Psoas muscle (tissue), 7 donors: ENCODE measurements at regions not wholly inside any gene's neighbourhood (a gene's known extent, or its start where the extent isn't known, plus 50 kb on each side); places are given as distances from the start of the nearest gene placed in this dataset.

Source experiments
- ATAC-seq, 4 donors: fragments of 200-7000 bp; cut with Tn5 transposase; one replicate each; pipeline ENCODE4 v1.9.1; 2020; ENCODE audit warnings: moderate library complexity in 3 of 4, mild to moderate bottlenecking in 2 of 4
- DNase-seq, 2 donors: peaks; one replicate each; pipeline ENCODE4 v3.0.0-alpha.2; 2020
- H3K27ac ChIP-seq: fragments of 200-600 bp; one replicate; pipeline ENCODE4 v1.8.0; 2022
- H3K27me3 ChIP-seq, 3 donors: fragments of 200-600 bp in 1 of 3; one replicate each; pipeline versions ENCODE4 v1.6.1 to v1.8.0; 2013 to 2022; ENCODE audit warnings: low read length in 2 of 3, mild to moderate bottlenecking in 2 of 3, moderate library complexity in 1 of 3; ENCODE audit not compliant: insufficient read depth in 3 of 3
- H3K36me3 ChIP-seq, 2 donors: fragments of 200-600 bp in 1 of 2; one replicate each; pipeline versions ENCODE4 v1.6.1 to v1.8.0; 2013 to 2022; ENCODE audit warnings: low read depth in 1 of 2, mild to moderate bottlenecking in 1 of 2, moderate library complexity in 1 of 2; ENCODE audit not compliant: insufficient read depth in 1 of 2
- H3K4me1 ChIP-seq: fragments of 200-600 bp; one replicate; pipeline ENCODE4 v1.8.0; 2022
- H3K4me3 ChIP-seq: fragments of 200-600 bp; one replicate; pipeline ENCODE4 v1.8.0; 2022; ENCODE audit warnings: mild to moderate bottlenecking
- H3K9me3 ChIP-seq: fragments of 200-600 bp; one replicate; pipeline ENCODE4 v1.8.0; 2022
- CTCF ChIP-seq: fragments of 200-600 bp; IDR thresholded peaks from one replicate; pipeline ENCODE4 v1.8.0; 2022; ENCODE audit warnings: antibody characterized with exemption
- WGBS, 3 donors: extraction: QIAGEN DNeasy Blood & Tissue Kit; methylation state at CpG; one replicate each; pipeline versions ENCODE4 v1.1.6 to v1.1.7; 2013; 5-methylcytosine and 5-hydroxymethylcytosine counted together
- intact Hi-C, 2 donors: fragments of 100-400 bp; cut with DNase I; formaldehyde crosslinking; loops; one replicate each; pipeline versions ENCODE4 v1.11.0 to v1.14.2; 2022
- donor health status: healthy with polysubstance abuse.
- donor health status: DM: no; HTN: no; CAD: no; lungs with moderate emphysema.
- donor health status: Bipolar disorder and iron deficiency.
- donor health status: healthy.
- donor health status: DM: yes; HTN: yes; CAD: no.
- donor health status: DM: no; HTN: no; CAD: no.
- donor health status: DM: yes; HTN: yes; CAD: no.

GRCh38 chr20:56893226-56893917, 264.3 kb downstream of the TFAP2C start:
- Histone ChIP-seq H3K9me3 (no peaks in the 10 kb centered on the region), H3K36me3 (no peaks in the 10 kb centered on the region), H3K27me3 (no peaks in the 10 kb centered on the region), H3K4me3 (no peak overlapping the region), H3K27ac (no peak overlapping the region), H3K4me1 (no peaks in the 10 kb centered on the region)
- no peak for DNase-seq
- intact Hi-C loops: no loop called here
- no peak for TF ChIP-seq CTCF
- WGBS, 3 donors: 29 to 44% (median 32%) methylated on average over 8 of the region's 8 CpGs
- no peak for ATAC-seq

- no peak for TF ChIP-seq CTCF
- Histone ChIP-seq H3K4me1 (no peaks in the 10 kb centered on the region), H3K9me3 (no peaks in the 10 kb centered on the region), H3K4me3 (no peak overlapping the region), H3K36me3 (no peaks in the 10 kb centered on the region), H3K27me3 (no peaks in the 10 kb centered on the region), H3K27ac (no peak overlapping the region)
- intact Hi-C loops: no loop called here
- ATAC-seq (no peak), DNase-seq (no peak)
- 88 to 99% (median 89%) methylated on average over 7 of the region's 7 CpGs for WGBS, 3 donors
These were observed 267.3 kb downstream of the TFAP2C start for GRCh38 chr20:56896447-56896846.

- no peak for TF ChIP-seq CTCF
- no peak overlapping the region for H3K27ac ChIP-seq
- no peaks in the 10 kb centered on the region for H3K4me1 ChIP-seq
- H3K4me3 ChIP-seq: no peak overlapping the region
- no peak for ATAC-seq
- no peaks in the 10 kb centered on the region for H3K36me3 ChIP-seq
- H3K9me3 ChIP-seq: no peaks in the 10 kb centered on the region
- WGBS, 3 donors: 33 to 40% (median 40%) methylated on average over 7 of the region's 7 CpGs
- no peaks in the 10 kb centered on the region for H3K27me3 ChIP-seq
- DNase-seq: no peak
- intact Hi-C loops: no loop called here
These were observed 268.3 kb downstream of the TFAP2C start for GRCh38 chr20:56897318-56897957.

GRCh38 chr20:56897958-56898349, 268.8 kb downstream of the TFAP2C start:
- no peaks in the 10 kb centered on the region for H3K4me1 ChIP-seq
- H3K4me3 ChIP-seq: no peak overlapping the region
- WGBS, 3 donors: 70 to 79% (median 72%) methylated on average over 3 of the region's 3 CpGs
- no peak overlapping the region for H3K27ac ChIP-seq
- TF ChIP-seq CTCF: no peak
- intact Hi-C loops: no loop called here
- H3K9me3 ChIP-seq: no peaks in the 10 kb centered on the region
- DNase-seq: no peak
- no peaks in the 10 kb centered on the region for H3K27me3 ChIP-seq
- H3K36me3 ChIP-seq: no peaks in the 10 kb centered on the region
- ATAC-seq: no peak

- DNase-seq (no peak), ATAC-seq (no peak)
- no peaks in the 10 kb centered on the region for H3K4me1 ChIP-seq
- H3K9me3 ChIP-seq: no peaks in the 10 kb centered on the region
- H3K27me3 ChIP-seq: no peaks in the 10 kb centered on the region
- WGBS, 3 donors: 39 to 51% (median 50%) methylated on average over 5 of the region's 5 CpGs
- intact Hi-C loops: no loop called here
- TF ChIP-seq CTCF: no peak
- H3K27ac ChIP-seq: no peak overlapping the region
- H3K36me3 ChIP-seq: no peaks in the 10 kb centered on the region
- no peak overlapping the region for H3K4me3 ChIP-seq
These were observed 270.4 kb downstream of the TFAP2C start for GRCh38 chr20:56899506-56899905.
